ENCODE measurements at regions not wholly inside any gene's neighbourhood (a gene's known extent, or its start where the extent isn't known, plus 50 kb on each side); places are given as distances from the start of the nearest gene placed in this dataset.

DNA sequence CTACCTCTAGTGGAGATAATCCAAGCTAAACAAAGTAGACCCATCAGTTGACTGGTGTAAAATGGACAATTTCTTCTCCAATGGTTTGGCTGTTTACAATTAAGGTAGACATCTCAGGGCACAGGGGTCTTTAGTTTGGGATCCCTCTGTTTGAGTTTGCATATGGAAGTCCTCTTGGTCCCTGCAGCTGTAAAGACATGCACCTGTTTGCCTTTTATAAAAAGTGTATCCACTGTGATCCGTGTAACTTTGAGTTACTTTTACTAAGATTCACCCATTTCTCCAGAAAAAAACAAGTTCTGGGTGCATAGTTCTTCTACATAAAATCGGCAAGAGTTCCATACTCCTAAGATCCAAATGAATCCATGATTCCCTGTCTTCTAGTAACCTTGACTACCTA, 374.7 kb upstream of the ADAMTS16 start:
- DNase-seq, result no peak

DNA sequence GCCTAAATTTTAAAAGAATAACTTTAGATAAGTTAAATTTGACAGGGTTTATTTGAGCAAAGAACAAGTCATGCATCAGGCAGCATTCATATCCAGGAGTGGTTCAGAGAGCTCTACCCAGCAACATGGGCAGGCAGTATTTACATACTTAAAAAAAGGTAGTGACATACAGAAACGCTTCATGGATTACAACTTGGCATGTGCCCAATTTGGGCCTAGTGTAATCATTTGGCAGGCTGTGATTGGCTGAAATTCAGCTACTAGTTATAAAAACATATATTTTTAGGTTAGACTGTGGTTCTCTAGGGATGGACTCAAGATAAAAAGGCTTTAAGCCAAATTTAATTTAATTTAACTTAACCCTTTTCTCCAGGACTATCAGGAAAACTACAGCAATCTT, 374.0 kb upstream of the ADAMTS16 start:
- DNase-seq, result no peak

- DNase-seq, result no peak
Observed at GRCh38 chr5:4772591-4772990, 367.5 kb upstream of the ADAMTS16 start.

DNA sequence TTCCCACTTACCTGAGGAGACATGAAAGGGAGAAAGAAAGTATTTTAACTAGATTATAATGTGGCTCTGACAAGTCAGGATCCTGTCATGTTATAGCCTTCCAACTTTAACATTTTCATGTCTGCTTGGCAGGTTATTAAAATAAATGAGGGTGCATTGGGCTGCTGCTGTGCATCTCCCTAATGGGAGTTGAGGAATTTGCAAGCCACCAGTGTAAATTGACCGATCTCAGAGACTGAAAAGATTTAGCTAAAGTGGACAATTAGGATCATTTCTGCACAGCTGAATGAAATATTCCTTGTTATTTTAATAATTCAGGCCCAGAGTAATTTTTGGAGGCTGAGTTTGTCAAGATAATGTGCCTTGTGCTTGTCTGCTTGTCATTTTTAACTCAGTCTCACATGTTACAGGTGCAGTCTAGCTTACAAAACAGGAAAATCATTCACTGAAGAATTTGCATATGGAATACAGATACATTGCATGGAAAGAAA, 366.3 kb upstream of the ADAMTS16 start:
- no peak for DNase-seq

DNA sequence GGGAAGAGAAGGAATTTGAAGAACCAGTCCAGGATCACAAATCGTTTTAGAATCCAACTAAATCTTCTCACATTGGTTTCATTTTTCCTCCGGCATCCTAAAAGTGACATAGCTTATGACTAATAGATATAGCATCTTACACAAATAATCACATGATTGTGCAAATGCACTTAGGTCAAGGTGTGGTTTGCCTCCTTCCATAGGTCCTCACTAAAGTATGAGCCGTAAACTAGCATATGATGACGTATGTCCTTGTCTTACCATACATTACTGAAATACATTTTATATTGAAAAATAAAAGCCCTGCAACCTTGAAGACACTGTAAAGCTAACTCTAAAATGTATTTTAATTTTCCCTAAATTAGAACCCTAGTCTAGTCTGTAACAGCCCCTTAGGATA, 362.7 kb upstream of the ADAMTS16 start:
- no peak for DNase-seq

DNA sequence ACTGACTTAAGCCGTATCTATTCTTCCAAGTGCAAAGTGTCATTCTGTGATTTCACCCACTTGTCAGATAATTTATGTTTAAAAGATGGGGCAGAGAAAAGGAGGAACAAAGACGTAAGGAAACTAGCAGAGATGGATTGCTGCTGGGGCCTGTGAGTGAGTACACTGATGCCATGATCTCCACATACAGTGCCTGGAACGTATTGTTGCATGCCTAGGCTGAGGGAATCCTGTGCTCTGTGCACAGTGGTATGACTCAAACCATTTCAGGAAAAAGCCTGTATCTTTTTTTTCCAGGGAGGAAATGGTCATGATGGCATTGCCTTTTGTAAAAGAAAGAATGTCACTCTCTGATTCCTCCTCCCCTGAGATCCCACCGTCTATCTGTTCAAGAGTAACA, 359.5 kb upstream of the ADAMTS16 start:
- no peak for DNase-seq

DNA sequence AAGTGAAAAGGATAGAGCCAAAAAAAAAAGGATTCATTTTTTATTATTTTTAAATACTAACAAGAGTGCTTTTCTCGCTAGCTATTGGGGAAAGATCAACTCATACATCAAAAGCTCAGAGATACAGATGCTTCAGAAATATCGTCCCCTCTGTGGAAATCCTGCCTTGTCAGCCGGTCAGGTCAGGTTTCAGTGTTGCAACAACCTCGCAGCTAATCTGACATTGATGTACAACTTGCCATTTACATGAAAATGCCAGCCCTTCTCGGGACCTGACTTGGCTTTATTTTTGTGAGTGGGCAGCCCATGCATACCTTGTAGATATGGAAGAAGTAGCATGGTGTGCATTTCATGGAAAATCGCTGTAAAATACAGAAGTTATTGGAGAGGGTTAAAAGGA, 358.8 kb upstream of the ADAMTS16 start:
- no peak for DNase-seq

DNA sequence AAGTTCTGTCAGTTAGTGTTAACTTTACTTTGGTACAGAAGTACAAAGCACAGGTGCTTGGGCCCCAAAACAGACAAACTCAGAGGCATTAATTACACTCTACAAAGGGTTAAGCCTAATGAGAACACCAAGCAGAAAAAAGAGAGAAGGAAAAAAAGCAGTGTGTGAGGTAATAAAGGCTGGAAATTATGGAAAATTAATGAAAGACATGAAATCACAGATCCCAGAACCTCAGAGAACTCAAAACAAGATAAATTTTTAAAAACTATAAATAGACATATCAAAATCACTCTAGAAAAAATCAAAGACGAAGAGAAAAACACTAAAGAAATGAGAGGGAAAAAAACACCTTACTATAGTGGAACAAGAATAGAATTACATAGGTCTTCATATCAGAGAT, 354.2 kb upstream of the ADAMTS16 start:
- no peak for DNase-seq

DNA sequence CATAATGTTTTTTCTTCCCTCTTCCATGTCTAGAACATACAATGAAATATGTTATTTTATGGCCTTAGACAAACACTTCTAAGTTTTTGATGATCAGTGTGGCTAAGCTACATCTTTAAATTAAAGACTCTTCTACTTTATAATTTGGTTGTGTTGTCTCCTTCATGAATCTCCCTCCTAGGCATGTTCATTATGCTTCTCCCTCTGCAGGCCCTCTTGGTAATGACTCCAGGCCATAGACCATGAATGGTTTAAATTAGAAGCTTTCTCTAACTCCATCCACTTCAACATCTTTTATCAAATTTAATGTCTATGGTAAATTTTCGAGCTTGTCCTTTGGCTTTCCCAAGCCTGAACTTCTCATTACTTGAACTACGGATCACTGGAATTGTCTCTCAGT, 342.7 kb upstream of the ADAMTS16 start:
- no peak for DNase-seq

- no peak for DNase-seq
Observed at GRCh38 chr5:4802044-4802443, 338.1 kb upstream of the ADAMTS16 start.

- DNase-seq, result no peak
Observed at GRCh38 chr5:4804691-4805360, 335.3 kb upstream of the ADAMTS16 start.

DNA sequence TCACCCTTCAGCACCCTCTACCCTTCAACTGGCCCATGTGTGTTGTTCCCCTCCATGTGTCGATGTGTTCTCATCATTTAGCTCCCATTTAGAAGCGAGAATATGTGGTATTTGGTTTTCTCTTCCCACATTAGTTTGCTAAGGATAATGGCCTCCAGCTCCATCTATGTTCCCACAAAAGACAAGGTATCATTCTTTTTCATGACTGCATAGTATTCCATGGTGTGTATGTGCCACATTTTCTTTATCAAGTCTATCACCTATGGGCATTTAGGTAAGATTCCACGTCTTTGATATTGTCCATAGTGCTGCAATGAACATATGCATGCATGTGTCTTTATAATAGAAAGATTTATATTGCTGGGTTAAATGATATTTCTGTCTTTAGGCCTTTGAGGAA, 325.1 kb upstream of the ADAMTS16 start:
- no peak for DNase-seq

- DNase-seq, result no peak
Observed at GRCh38 chr5:4817767-4818166, 322.4 kb upstream of the ADAMTS16 start.

DNA sequence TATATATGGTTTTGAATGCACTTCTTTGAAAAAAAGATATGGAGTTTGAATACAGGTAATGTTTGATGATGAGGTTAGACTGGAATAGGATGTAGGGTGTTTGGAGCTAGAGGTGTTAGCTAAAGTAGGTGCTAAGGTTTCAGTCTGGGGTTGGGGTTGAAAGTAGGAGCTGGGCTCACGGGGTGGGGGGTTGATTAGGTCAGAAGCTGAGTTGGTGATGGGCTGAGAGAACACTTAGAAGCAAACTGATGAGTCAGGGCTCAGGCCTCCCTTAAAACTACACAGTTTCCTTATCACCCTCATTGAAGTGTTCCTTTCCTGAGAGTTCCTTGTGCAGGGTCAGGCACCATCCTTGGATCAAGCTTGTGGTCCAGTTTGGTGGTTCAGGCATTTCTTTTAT, 308.8 kb upstream of the ADAMTS16 start:
- no peak for DNase-seq

DNA sequence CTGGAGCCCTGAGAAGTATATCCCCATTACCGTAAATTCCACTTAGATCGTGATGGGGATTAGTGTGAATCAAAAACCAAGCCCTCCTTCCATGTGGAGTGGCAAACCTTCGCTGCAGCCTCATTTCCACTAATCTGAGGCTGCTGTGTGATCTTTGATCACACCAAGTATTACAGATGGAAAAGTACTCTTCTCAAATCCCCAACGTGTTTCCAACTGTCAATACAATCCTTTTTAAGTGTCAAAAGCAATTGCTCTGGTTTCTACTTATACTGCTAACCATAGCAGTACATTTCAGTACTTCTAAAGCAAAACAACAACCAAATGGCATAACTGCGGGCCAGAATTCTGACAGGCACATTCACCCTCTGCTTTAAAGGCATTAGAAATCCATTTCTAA, 307.7 kb upstream of the ADAMTS16 start:
- DNase-seq, result no peak

DNA sequence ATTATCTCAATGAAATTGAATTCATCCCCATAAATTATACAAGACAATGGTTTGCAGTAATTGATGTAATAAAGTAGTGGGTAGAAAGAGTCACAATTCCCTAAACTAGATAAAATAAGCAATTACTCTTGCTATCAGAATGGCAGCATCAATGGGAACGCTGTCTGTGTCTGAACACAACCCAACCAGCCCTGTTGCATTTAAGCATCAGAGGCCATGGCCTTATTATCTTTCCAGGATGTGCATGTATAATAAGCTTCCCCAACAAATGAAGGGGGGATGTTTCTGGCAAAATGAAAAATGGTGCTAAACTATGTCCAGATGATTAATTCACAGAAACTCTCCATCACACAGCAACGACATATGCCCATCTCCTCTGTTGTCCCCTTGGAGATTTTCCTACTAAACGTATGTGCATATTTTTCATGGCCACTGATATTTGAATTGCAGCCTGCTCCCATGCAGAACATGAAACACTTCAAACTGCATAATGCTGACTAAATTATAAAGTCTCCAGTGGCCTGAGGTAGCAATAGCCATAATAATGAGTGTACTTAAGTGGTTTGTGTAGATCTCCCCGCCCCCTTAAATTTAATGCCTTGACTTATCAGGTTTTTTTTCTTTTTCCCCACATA, 306.9 kb upstream of the ADAMTS16 start:
- no peak for DNase-seq

- no peak for DNase-seq
Observed at GRCh38 chr5:4837489-4838058, 302.6 kb upstream of the ADAMTS16 start.

GRCh38 chr5:4845221-4845620, 294.9 kb upstream of the ADAMTS16 start:
- DNase-seq, result no peak

- DNase-seq, result no peak
Observed at GRCh38 chr5:4847766-4848165, 292.4 kb upstream of the ADAMTS16 start.

- DNase-seq, result no peak
Observed at GRCh38 chr5:4855036-4855435, 285.1 kb upstream of the ADAMTS16 start.

GRCh38 chr5:4855880-4856279, 284.2 kb upstream of the ADAMTS16 start:
- no peak for DNase-seq

DNA sequence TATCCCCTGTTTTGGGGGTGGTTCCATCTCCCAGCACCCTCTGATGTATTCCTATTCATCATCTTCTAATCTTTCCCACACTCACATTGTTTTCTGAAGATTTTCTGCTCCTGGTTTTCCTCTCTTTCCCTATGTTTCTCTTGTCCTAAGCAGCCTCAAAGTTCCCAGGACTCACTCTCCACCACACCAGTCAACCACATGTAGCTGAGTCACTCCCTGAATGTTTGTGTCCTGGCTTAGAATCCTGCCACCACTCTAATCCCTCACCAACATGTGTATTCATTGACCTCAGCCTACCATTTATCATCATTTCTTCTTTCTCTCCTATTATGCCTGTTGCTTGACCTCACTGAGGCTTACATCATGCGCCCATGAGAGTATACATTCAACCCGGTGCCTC, 282.4 kb upstream of the ADAMTS16 start:
- no peak for DNase-seq

DNA sequence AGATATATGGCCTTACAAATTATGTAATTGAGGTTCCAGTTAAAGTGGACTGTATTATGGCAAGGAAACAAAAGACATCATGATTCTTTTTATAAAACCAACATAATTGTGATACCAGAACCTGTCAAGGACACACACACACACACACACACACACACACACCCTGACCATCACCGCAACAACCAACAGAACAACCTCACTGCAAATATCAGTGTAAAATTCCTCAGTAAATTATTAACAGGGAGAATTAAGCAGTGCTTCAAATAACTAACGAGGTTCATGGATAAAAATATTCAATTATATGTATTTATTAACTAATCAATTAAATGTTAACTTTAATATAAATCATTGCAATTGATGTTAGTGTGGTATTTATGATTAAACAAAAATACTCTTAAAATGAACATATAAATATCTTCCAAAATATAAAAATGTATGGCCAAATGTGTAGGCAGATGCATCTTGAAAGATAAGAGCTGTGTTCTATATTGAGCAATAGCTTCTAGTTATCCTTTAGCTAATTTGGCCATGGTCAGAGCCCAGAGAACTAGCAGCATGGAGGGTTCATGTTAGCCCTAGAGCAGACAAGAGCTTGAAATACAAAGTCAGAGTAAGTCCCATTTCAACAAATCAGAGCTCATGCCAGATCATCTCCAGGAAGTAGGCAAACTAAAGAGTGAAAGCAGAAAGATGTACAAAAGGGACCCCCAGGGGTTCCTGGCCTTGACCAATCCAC, 280.5 kb upstream of the ADAMTS16 start:
- no peak for DNase-seq

DNA sequence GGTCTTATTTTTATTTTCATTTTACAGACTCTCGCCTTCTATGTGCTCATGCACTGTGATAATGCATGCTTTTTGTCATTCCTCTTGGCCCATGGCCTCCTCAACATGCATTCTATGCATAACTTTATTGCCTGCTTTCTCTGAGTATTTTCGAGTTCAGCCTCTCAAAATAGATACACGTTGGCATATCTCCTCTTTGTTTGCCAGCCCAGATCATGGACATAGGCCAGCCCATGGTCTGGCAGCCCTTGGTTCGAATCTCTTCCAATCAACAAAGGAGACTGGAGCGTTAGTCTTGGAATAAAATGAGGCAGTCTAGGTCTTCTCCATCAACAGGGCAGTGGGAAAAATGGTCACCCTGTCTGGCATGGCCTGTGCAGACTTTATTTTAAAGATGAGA, 279.5 kb upstream of the ADAMTS16 start:
- DNase-seq, result no peak

All from CD4-positive, alpha-beta T cell treated with Interleukin-21 for 1 hour (primary cell).